ENCODE measurements at regions not wholly inside any gene's neighbourhood (a gene's known extent, or its start where the extent isn't known, plus 50 kb on each side); places are given as distances from the start of the nearest gene placed in this dataset.
A peak's percentile ranks its signal among the peaks of the same experiment; 100 is the strongest.

DNA sequence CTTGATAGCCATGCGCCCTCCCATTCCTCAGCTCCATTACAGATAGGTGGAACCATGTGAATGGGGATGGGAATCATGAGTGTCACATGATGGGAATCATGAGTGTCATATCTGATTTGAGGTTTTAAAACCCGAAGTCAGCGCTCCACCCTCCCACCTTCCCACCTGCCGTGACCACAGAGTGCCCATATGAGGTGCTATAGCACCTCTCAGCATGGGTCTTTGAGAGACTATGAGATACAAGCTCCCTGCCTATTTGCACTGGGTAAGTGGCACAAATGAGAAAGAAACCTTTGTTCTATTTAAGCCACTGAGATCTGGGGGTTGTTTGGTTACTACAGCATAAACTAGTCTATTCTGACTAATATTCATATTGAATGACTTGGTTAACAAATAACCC, 78.5 kb upstream of the PTPRM start:
- CTCF ChIA-PET = interaction anchor here (0.6 kb wide), 1 partner anchor 926 kb away, joined by 3 read pairs; no protein-coding TSS in a partner anchor
- H3K27ac ChIP-seq (ENCODE audit: extremely low read depth, low read depth, low read length) = no peak overlapping the region
- no peaks in the 10 kb centered on the region for H3K9me3 ChIP-seq (ENCODE audit: control insufficient read depth, insufficient read depth, low read depth, low read length)
- H3K36me3 ChIP-seq (ENCODE audit: control insufficient read depth in 2 of 2, insufficient read depth in 1 of 2, low read length in 2 of 2) = no peaks in the 10 kb centered on the region
- POLR2A ChIA-PET = no interaction called here
- H3K4me3 ChIP-seq (ENCODE audit: low read depth, low read length) = no peak overlapping the region
- H3K4me1 ChIP-seq (ENCODE audit: control insufficient read depth, insufficient read depth, low read length) = no peaks in the 10 kb centered on the region
- TF ChIP-seq, protein P1, sequence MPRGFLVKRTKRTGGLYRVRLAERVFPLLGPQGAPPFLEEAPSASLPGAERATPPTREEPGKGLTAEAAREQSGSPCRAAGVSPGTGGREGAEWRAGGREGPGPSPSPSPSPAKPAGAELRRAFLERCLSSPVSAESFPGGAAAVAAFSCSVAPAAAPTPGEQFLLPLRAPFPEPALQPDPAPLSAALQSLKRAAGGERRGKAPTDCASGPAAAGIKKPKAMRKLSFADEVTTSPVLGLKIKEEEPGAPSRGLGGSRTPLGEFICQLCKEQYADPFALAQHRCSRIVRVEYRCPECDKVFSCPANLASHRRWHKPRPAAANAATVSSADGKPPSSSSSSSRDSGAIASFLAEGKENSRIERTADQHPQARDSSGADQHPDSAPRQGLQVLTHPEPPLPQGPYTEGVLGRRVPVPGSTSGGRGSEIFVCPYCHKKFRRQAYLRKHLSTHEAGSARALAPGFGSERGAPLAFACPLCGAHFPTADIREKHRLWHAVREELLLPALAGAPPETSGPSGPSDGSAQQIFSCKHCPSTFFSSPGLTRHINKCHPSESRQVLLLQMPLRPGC (tag by site-specific recombination; IDR thresholded peaks at IDR 0.05) = no peak
- TF ChIP-seq ZNF585B (tag by site-specific recombination; IDR thresholded peaks at IDR 0.05) (no peak), ZIC2 (tag by site-specific recombination; IDR thresholded peaks at IDR 0.05) (0 out of 2 replicates have a peak, but pooled peaks have one; percentile 18), KLF10 (tag by site-specific recombination; IDR thresholded peaks at IDR 0.05) (no peak)
- TF ChIP-seq, protein P2, sequence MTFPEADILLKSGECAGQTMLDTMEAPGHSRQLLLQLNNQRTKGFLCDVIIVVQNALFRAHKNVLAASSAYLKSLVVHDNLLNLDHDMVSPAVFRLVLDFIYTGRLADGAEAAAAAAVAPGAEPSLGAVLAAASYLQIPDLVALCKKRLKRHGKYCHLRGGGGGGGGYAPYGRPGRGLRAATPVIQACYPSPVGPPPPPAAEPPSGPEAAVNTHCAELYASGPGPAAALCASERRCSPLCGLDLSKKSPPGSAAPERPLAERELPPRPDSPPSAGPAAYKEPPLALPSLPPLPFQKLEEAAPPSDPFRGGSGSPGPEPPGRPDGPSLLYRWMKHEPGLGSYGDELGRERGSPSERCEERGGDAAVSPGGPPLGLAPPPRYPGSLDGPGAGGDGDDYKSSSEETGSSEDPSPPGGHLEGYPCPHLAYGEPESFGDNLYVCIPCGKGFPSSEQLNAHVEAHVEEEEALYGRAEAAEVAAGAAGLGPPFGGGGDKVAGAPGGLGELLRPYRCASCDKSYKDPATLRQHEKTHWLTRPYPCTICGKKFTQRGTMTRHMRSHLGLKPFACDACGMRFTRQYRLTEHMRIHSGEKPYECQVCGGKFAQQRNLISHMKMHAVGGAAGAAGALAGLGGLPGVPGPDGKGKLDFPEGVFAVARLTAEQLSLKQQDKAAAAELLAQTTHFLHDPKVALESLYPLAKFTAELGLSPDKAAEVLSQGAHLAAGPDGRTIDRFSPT (tag by site-specific recombination; IDR thresholded peaks at IDR 0.05) = no peak
- TF ChIP-seq, protein P3, sequence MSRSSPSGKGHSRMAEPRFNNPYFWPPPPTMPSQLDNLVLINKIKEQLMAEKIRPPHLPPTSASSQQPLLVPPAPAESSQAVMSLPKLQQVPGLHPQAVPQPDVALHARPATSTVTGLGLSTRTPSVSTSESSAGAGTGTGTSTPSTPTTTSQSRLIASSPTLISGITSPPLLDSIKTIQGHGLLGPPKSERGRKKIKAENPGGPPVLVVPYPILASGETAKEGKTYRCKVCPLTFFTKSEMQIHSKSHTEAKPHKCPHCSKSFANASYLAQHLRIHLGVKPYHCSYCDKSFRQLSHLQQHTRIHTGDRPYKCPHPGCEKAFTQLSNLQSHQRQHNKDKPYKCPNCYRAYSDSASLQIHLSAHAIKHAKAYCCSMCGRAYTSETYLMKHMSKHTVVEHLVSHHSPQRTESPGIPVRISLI (tag by site-specific recombination; IDR thresholded peaks at IDR 0.05) = no peak

DNA sequence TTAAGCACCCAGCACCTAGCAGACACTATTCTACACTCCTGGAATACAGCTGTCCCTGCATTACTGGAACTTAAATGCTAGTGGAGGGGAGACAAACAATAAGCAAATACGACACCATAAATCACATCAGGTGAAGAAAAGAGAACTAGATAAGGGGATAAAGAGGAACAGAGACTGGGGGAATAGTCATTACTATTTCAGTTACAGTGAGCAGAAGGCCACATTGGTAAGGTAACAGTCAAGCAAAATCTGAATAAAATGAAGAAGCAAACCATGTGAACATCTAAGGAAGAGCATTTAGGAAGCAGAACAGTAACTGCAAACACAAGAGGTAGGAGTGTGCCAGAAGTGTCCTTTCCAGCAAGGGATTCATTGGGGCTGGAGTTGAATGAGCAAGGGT, 77.0 kb upstream of the PTPRM start:
- POLR2A ChIA-PET = no interaction called here
- TF ChIP-seq ZNF624 (tag by site-specific recombination; IDR thresholded peaks at IDR 0.05) = no peak
- no peak for TF ChIP-seq ZNF701 (tag by site-specific recombination; IDR thresholded peaks at IDR 0.05)
- TF ChIP-seq ZNF223 (tag by site-specific recombination; IDR thresholded peaks at IDR 0.05) = no peak
- TF ChIP-seq ZNF335 (tag by site-specific recombination; conservative IDR thresholded peaks at IDR 0.05) = no peak
- TF ChIP-seq ZNF585B (tag by site-specific recombination; IDR thresholded peaks at IDR 0.05) = no peak
- no peak for TF ChIP-seq ZNF211 (tag by site-specific recombination; IDR thresholded peaks at IDR 0.05; ENCODE audit: low read depth)
- TF ChIP-seq, protein P4, sequence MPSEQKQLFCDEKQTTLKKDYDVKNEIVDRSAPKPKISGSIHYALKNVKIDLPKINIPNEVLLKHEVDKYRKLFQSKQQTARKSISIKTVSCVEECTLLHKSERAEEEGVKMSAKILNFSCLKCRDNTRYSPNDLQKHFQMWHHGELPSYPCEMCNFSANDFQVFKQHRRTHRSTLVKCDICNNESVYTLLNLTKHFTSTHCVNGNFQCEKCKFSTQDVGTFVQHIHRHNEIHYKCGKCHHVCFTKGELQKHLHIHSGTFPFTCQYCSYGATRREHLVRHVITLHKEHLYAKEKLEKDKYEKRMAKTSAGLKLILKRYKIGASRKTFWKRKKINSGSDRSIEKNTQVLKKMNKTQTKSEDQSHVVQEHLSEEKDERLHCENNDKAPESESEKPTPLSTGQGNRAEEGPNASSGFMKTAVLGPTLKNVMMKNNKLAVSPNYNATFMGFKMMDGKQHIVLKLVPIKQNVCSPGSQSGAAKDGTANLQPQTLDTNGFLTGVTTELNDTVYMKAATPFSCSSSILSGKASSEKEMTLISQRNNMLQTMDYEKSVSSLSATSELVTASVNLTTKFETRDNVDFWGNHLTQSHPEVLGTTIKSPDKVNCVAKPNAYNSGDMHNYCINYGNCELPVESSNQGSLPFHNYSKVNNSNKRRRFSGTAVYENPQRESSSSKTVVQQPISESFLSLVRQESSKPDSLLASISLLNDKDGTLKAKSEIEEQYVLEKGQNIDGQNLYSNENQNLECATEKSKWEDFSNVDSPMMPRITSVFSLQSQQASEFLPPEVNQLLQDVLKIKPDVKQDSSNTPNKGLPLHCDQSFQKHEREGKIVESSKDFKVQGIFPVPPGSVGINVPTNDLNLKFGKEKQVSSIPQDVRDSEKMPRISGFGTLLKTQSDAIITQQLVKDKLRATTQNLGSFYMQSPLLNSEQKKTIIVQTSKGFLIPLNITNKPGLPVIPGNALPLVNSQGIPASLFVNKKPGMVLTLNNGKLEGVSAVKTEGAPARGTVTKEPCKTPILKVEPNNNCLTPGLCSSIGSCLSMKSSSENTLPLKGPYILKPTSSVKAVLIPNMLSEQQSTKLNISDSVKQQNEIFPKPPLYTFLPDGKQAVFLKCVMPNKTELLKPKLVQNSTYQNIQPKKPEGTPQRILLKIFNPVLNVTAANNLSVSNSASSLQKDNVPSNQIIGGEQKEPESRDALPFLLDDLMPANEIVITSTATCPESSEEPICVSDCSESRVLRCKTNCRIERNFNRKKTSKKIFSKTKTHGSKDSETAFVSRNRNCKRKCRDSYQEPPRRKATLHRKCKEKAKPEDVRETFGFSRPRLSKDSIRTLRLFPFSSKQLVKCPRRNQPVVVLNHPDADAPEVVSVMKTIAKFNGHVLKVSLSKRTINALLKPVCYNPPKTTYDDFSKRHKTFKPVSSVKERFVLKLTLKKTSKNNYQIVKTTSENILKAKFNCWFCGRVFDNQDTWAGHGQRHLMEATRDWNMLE (tag by site-specific recombination; conservative IDR thresholded peaks at IDR 0.05; ENCODE audit: low read depth) = no peak
- TF ChIP-seq, protein P5, sequence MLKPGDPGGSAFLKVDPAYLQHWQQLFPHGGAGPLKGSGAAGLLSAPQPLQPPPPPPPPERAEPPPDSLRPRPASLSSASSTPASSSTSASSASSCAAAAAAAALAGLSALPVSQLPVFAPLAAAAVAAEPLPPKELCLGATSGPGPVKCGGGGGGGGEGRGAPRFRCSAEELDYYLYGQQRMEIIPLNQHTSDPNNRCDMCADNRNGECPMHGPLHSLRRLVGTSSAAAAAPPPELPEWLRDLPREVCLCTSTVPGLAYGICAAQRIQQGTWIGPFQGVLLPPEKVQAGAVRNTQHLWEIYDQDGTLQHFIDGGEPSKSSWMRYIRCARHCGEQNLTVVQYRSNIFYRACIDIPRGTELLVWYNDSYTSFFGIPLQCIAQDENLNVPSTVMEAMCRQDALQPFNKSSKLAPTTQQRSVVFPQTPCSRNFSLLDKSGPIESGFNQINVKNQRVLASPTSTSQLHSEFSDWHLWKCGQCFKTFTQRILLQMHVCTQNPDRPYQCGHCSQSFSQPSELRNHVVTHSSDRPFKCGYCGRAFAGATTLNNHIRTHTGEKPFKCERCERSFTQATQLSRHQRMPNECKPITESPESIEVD (tag by site-specific recombination; IDR thresholded peaks at IDR 0.05) = no peak
- no peak for TF ChIP-seq ZNF324 (tag by site-specific recombination; IDR thresholded peaks at IDR 0.05)
- Histone ChIP-seq H3K9me3 (ENCODE audit: control insufficient read depth, insufficient read depth, low read depth, low read length) (no peaks in the 10 kb centered on the region), H3K36me3 (ENCODE audit: control insufficient read depth in 2 of 2, insufficient read depth in 1 of 2, low read length in 2 of 2) (no peaks in the 10 kb centered on the region), H3K4me1 (ENCODE audit: control insufficient read depth, insufficient read depth, low read length) (no peaks in the 10 kb centered on the region), H3K4me3 (ENCODE audit: low read depth, low read length) (no peak overlapping the region), H3K27ac (ENCODE audit: extremely low read depth, low read depth, low read length) (no peak overlapping the region)
- CTCF ChIA-PET = interaction anchor here (1.0 kb wide), 1 partner anchor 77 kb away, joined by 5 read pairs; the partner anchor contains the start of gene PTPRM

All from HEK293 (cell line).